Heart right ventricle (tissue), 16 donors: ENCODE measurements at regions not wholly inside any gene's neighbourhood (a gene's known extent, or its start where the extent isn't known, plus 50 kb on each side); places are given as distances from the start of the nearest gene placed in this dataset.

Source experiments
- ATAC-seq, 8 donors: fragments of 200-7000 bp; cut with Tn5 transposase; one replicate each; pipeline ENCODE4 v1.9.1; 2020; ENCODE audit warnings: mild to moderate bottlenecking in 8 of 8, moderate library complexity in 8 of 8, moderate number of reproducible peaks in 1 of 8
- DNase-seq, 2 donors: peaks; one replicate each; pipeline ENCODE4 v3.0.0-alpha.2; 2020
- H3K27ac ChIP-seq, 10 donors: fragments of 200-600 bp; sonication (generic) in 2 of 10; one replicate each; pipeline versions ENCODE4 v1.5.0 to v1.8.0; 2020 to 2022; ENCODE audit warnings: mild to moderate bottlenecking in 3 of 10
- H3K27me3 ChIP-seq, 7 donors: fragments of 200-600 bp; one replicate each; pipeline ENCODE4 v1.8.0; 2021 to 2022; ENCODE audit warnings: mild to moderate bottlenecking in 2 of 7
- H3K36me3 ChIP-seq, 9 donors: fragments of 200-600 bp; sonication (generic) in 1 of 9; one replicate each; pipeline versions ENCODE4 v1.5.0 to v1.8.0; 2020 to 2022; ENCODE audit warnings: mild to moderate bottlenecking in 2 of 9
- H3K4me1 ChIP-seq, 9 donors: fragments of 200-600 bp; sonication (generic) in 1 of 9; one replicate each; pipeline versions ENCODE4 v1.5.0 to v1.8.0; 2020 to 2022; ENCODE audit warnings: mild to moderate bottlenecking in 4 of 9
- H3K4me3 ChIP-seq, 10 donors: fragments of 200-600 bp; sonication (generic) in 2 of 10; one replicate each; pipeline versions ENCODE4 v1.5.0 to v1.8.0; 2020 to 2022; ENCODE audit warnings: mild to moderate bottlenecking in 7 of 10, moderate library complexity in 2 of 10
- H3K9me3 ChIP-seq, 11 donors: fragments of 200-600 bp in 10 of 11; sonication (generic) in 2 of 11; one replicate each; pipeline versions ENCODE4 v1.5.0 to v1.8.0; 2013 to 2022; ENCODE audit warnings: mild to moderate bottlenecking in 2 of 11, control low read depth in 1 of 11, moderate library complexity in 1 of 11
- WGBS, 2 donors: extraction: QIAGEN DNeasy Blood & Tissue Kit; methylation state at CpG; one replicate each; pipeline ENCODE4 v1.1.7; 2013; ENCODE audit warnings: inconsistent platforms in 1 of 2; 5-methylcytosine and 5-hydroxymethylcytosine counted together
- intact Hi-C, 10 donors: fragments of 100-400 bp; cut with DNase I; formaldehyde crosslinking; loops; one replicate each; pipeline versions ENCODE4 v1.11.1 to v1.14.2; 2022
- TF ChIP-seq, protein P1 (sequence below), 9 donors: fragments of 200-600 bp; sonication (generic) in 2 of 9; IDR thresholded peaks; one replicate each; pipeline versions ENCODE4 v1.5.0 to v1.8.0; 2021 to 2022; ENCODE audit warnings: antibody characterized with exemption in 9 of 9, mild to moderate bottlenecking in 5 of 9, moderate library complexity in 1 of 9
- donor health status: Arrhythmogenic right ventricular cardiomyopathy.
- donor health status: ischemic (EF 13 %, LVEDD 7.1; RV severe dilation, severe dysfunction).
- donor health status: healthy with polysubstance abuse.
- donor health status: DM: no; HTN: yes; CAD: no.
- donor health status: DM: no; HTN: no; CAD: no.
- donor health status: ischemic (EF 25% LVEDD 6.9; RV normal size, moderate dysfunction).
- donor health status: ischemic (EF 25% LVEDD 5.7; RV mildly dilated, moderate dysfunction).
- donor health status: healthy.
- donor health status: DM: yes; HTN: yes; CAD: no.
- donor health status: Ischemic cardiomyopathy.
- donor health status: ischemic (EF 35%, LVEDD 5.7; RV mildly dilated, moderate dysfunction).
- donor health status: nonischemic (EF 11% LVEDD 7.7; RV severe dilation, severe dysfunction).
- donor health status: DM: yes; HTN: yes; CAD: no.
- donor health status: PGD.
- donor health status: ischemic (EF 29% LVEDD 5.4; RV normal size, mild dysfunction).
- donor health status: nonischemic (EF 23%, LVEDD 6.1; RV moderate dilation, normal function).

DNA sequence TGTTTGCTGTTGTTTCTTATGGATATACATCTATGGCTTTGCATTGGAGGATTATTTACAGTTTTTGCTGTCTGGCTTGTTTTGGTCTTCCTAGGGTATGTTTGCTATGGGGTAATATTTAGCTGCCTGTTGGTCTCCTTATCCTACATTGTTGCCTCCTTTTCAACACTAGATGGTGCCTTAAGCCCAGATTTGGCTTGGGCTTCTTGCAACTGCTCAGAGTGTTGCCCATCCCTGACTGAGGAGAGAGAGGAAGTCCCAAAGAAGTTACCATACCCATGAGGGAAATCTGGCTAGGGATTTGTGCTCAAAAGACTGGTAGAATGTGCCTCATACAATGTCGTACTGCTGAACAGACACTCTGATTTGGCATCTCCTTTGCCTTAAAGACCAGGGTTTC lies 94.6 kb upstream of the MUCL1 start:
- no peak overlapping the region for H3K27ac ChIP-seq
- H3K27me3 ChIP-seq, result peaks cover 0 to 37% (median 8%) of the 10 kb centered on the region in 7 donors
- WGBS, 2 donors, result 30 to 33% methylated on average over 1 of the region's 1 CpG
- DNase-seq (no peak), ATAC-seq (no peak)
- no peaks in the 10 kb centered on the region for H3K36me3 ChIP-seq
- peaks cover 0 to 16% (median 3%) of the 10 kb centered on the region in 11 donors for H3K9me3 ChIP-seq
- H3K4me1 ChIP-seq, result no peaks in the 10 kb centered on the region
- TF ChIP-seq, protein P1, sequence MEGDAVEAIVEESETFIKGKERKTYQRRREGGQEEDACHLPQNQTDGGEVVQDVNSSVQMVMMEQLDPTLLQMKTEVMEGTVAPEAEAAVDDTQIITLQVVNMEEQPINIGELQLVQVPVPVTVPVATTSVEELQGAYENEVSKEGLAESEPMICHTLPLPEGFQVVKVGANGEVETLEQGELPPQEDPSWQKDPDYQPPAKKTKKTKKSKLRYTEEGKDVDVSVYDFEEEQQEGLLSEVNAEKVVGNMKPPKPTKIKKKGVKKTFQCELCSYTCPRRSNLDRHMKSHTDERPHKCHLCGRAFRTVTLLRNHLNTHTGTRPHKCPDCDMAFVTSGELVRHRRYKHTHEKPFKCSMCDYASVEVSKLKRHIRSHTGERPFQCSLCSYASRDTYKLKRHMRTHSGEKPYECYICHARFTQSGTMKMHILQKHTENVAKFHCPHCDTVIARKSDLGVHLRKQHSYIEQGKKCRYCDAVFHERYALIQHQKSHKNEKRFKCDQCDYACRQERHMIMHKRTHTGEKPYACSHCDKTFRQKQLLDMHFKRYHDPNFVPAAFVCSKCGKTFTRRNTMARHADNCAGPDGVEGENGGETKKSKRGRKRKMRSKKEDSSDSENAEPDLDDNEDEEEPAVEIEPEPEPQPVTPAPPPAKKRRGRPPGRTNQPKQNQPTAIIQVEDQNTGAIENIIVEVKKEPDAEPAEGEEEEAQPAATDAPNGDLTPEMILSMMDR (IDR thresholded peaks at IDR 0.05), result peak in 1 of 9 donors; percentile 35
- no peak overlapping the region for H3K4me3 ChIP-seq
- intact Hi-C loops, result no loop called here

DNA sequence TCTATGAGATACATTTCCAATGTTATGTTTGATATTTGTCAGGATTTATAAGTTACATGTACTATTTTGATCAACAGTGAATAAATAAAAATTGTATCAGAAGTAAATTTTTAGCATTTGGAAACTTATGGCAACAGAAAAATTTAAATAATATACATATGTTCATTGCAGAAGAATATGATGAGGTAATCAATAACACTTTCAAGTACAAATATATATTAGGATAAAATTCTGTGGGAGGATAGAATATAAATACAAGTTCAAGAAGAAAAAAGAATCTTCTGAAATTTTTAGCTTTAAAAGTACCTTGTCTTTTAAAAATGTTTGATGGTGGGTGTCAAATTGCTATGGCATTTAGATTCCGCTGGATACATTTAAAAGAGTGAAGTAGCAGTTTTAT lies 102.8 kb upstream of the MUCL1 start:
- Histone ChIP-seq H3K27me3 (peaks cover 0 to 12% (median 7%) of the 10 kb centered on the region in 7 donors), H3K27ac (no peak overlapping the region), H3K4me3 (no peak overlapping the region), H3K36me3 (no peaks in the 10 kb centered on the region), H3K4me1 (peaks cover 0 to 3% (median 0%) of the 10 kb centered on the region in 9 donors), H3K9me3 (peaks cover 0 to 7% (median 0%) of the 10 kb centered on the region in 11 donors)
- TF ChIP-seq, protein P1 (IDR thresholded peaks at IDR 0.05), result no peak
- WGBS, 2 donors, result 92 to 99% methylated on average over 1 of the region's 1 CpG
- intact Hi-C loops, result no loop called here
- no peak for ATAC-seq
- no peak for DNase-seq

DNA sequence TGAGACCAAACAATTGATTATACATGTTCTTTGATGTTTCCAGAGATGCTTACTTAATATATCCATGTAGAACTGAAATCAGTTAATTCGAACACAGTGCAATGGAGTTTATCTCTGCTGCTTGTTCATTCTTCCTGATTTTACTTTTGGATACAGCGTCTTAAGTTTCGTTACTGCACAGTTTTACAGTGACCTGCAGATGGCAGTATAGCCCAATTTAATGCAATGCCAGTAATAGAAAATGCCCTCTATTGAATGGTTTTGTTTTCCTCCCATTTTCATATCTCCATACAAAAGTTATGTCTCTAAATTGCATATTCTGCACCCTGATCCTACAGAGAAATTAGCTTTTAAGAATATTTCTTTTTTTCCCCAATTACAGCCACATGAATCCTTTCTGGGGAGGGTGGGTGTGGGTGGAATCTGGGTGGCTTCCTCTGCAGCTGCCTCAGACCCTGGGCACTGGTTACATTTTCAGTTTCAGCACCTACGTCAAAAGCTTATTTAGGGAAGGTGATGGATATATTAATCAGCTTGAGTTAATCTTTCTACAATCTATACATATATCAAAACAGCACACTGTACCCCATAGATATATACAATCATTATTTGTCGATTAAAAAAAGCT lies 101.1 kb upstream of the DCD start:
- Histone ChIP-seq H3K27me3 (peaks cover 0 to 20% (median 10%) of the 10 kb centered on the region in 7 donors), H3K9me3 (peaks cover 0 to 1% (median 0%) of the 10 kb centered on the region in 11 donors), H3K27ac (no peak overlapping the region), H3K4me3 (no peak overlapping the region), H3K4me1 (peaks cover 0 to 3% (median 0%) of the 10 kb centered on the region in 9 donors), H3K36me3 (no peaks in the 10 kb centered on the region)
- peak in 1 of 2 donors; percentile 25 for DNase-seq
- ATAC-seq, result no peak
- TF ChIP-seq, protein P1 (IDR thresholded peaks at IDR 0.05), result peak; percentile 35 to 84 (median 76)
- intact Hi-C loops, result loop anchor here (1.0 to 10.0 kb wide), 6 partner anchors 208 to 325 kb away; no protein-coding TSS in a partner anchor
- WGBS, 2 donors, result 21 to 25% methylated on average over 5 of the region's 5 CpGs

DNA sequence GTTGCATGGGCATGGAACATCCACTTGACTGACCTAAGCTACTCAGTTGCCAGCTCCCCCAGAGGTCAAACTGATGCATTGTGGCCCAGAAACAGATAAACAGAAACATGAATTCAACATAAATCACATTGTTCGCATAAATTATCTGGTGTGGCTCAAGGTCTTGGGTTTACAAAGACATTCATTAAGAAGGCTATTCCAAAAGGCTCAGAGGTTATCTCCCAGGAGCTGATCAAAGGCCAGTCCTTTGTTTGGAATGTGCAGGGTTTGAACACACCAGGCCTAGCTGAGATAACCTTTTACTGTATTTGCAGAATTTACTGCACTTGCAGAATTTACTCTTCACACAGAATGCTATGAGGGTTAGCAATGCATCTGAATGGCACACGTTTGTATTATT lies 96.4 kb upstream of the DCD start:
- intact Hi-C loops, result loop anchor here in 2 of 10 donors (10.0 kb wide), 1 partner anchor 330 kb away; no protein-coding TSS in a partner anchor

More for the DNA sequence above, 96.4 kb upstream of the DCD start:
- no peak for DNase-seq
- H3K4me3 ChIP-seq, result no peak overlapping the region
- no peak for ATAC-seq
- WGBS, 2 donors, result 48 to 75% methylated on average over 2 of the region's 2 CpGs
- H3K27ac ChIP-seq, result no peak overlapping the region
- no peaks in the 10 kb centered on the region for H3K36me3 ChIP-seq
- H3K9me3 ChIP-seq, result no peaks in the 10 kb centered on the region
- H3K27me3 ChIP-seq, result peaks cover 0 to 20% (median 10%) of the 10 kb centered on the region in 7 donors
- TF ChIP-seq, protein P1 (IDR thresholded peaks at IDR 0.05), result no peak
- H3K4me1 ChIP-seq, result peaks cover 0 to 3% (median 0%) of the 10 kb centered on the region in 9 donors
